PC-3 (cell line): ENCODE measurements at regions not wholly inside any gene's neighbourhood (a gene's known extent, or its start where the extent isn't known, plus 50 kb on each side); places are given as distances from the start of the nearest gene placed in this dataset.

ENCODE experiments used
- CTCF ChIP-seq: fragments of 300-600 bp; sonication (generic); conservative IDR thresholded peaks from 2 replicates; pipeline ENCODE4 v1.5.1; 2017; ENCODE audit warnings: antibody characterized with exemption, low read depth, mild to moderate bottlenecking, low read length
- EZH2 ChIP-seq: fragments of 300-600 bp; sonication (generic); IDR thresholded peaks from one replicate; pipeline ENCODE4 v1.6.1; 2017; ENCODE audit warnings: antibody characterized with exemption, mild to moderate bottlenecking, low read length; ENCODE audit not compliant: unreplicated experiment
- EZH2phosphoT487 ChIP-seq: fragments of 300-600 bp; sonication (generic); IDR thresholded peaks from 2 replicates; pipeline ENCODE4 v1.6.1; 2018; ENCODE audit warnings: mild to moderate bottlenecking, antibody characterized with exemption, low read length, borderline replicate concordance

- TF ChIP-seq CTCF (no peak), EZH2 (no peak), EZH2phosphoT487 (no peak)
Observed at GRCh38 chr1:216851073-216851472, 127.8 kb upstream of the ESRRG start.
